DND-41 (cell line): ENCODE measurements at regions not wholly inside any gene's neighbourhood (a gene's known extent, or its start where the extent isn't known, plus 50 kb on each side); places are given as distances from the start of the nearest gene placed in this dataset.

ENCODE experiments used
- ATAC-seq: fragments of 200-7000 bp; cut with Tn5 transposase; 3 replicates; pipeline ENCODE4 v1.9.1; 2021; ENCODE audit warnings: low read depth; ENCODE audit not compliant: insufficient read depth
- DNase-seq: peaks from one replicate; pipeline ENCODE4 v3.0.0-alpha.2; 2020
- H2AFZ ChIP-seq: 2 replicates; pipeline ENCODE4 v1.6.0; 2012; ENCODE audit warnings: low read depth, low read length
- H3K27ac ChIP-seq: 2 replicates; pipeline ENCODE4 v1.5.1; 2012; ENCODE audit warnings: low read length, inconsistent platforms
- H3K27me3 ChIP-seq: fragments of 200-600 bp; sonication (generic); 2 replicates; pipeline ENCODE4 v1.6.0; 2012; ENCODE audit warnings: low read length, mild to moderate bottlenecking, inconsistent platforms; ENCODE audit not compliant: insufficient read depth, poor library complexity
- H3K36me3 ChIP-seq: 2 replicates; pipeline ENCODE4 v1.5.1; 2012; ENCODE audit warnings: low read length, inconsistent platforms; ENCODE audit not compliant: insufficient read depth
- H3K4me1 ChIP-seq: 2 replicates; pipeline ENCODE4 v1.5.1; 2012; ENCODE audit warnings: mild to moderate bottlenecking, low read length; ENCODE audit not compliant: insufficient read depth
- H3K4me2 ChIP-seq: 2 replicates; pipeline ENCODE4 v1.6.0; 2012; ENCODE audit warnings: mild to moderate bottlenecking, moderate library complexity, low read length, inconsistent platforms; ENCODE audit not compliant: insufficient read depth
- H3K4me3 ChIP-seq, 2 experiments: fragments of 200-600 bp in 1 of 2; shearing (Covaris generic) in 1 of 2; 2 replicates each; pipeline ENCODE4 v1.5.1; 2012 to 2016; ENCODE audit warnings: inconsistent platforms in 2 of 2, low read length in 2 of 2, mild to moderate bottlenecking in 2 of 2, low read depth in 1 of 2, moderate library complexity in 1 of 2
- H3K79me2 ChIP-seq: 2 replicates; pipeline ENCODE4 v1.6.0; 2012; ENCODE audit warnings: low read length, inconsistent platforms; ENCODE audit not compliant: insufficient read depth
- H3K9ac ChIP-seq: 2 replicates; pipeline ENCODE4 v1.6.0; 2012; ENCODE audit warnings: low read depth, mild to moderate bottlenecking, inconsistent platforms, low read length, moderate library complexity
- H3K9me3 ChIP-seq: 2 replicates; pipeline ENCODE4 v1.5.1; 2012; ENCODE audit warnings: low read length, moderate library complexity, mild to moderate bottlenecking, inconsistent platforms; ENCODE audit not compliant: insufficient read depth, severe bottlenecking
- H4K20me1 ChIP-seq: 2 replicates; pipeline ENCODE4 v1.6.0; 2012; ENCODE audit warnings: low read length; ENCODE audit not compliant: insufficient read depth
- EZH2 ChIP-seq: IDR thresholded peaks from 3 replicates; pipeline ENCODE4 v1.6.1; 2012; ENCODE audit warnings: borderline replicate concordance, low read depth, mild to moderate bottlenecking, moderate library complexity, low read length, inconsistent platforms; ENCODE audit not compliant: severe bottlenecking
- TF ChIP-seq, protein P1 (sequence below): IDR thresholded peaks from 2 replicates; pipeline ENCODE4 v1.5.1; 2012; ENCODE audit warnings: borderline replicate concordance, low read length, moderate library complexity, mild to moderate bottlenecking; ENCODE audit not compliant: poor library complexity, severe bottlenecking; ENCODE audit errors: extremely low read depth

DNA sequence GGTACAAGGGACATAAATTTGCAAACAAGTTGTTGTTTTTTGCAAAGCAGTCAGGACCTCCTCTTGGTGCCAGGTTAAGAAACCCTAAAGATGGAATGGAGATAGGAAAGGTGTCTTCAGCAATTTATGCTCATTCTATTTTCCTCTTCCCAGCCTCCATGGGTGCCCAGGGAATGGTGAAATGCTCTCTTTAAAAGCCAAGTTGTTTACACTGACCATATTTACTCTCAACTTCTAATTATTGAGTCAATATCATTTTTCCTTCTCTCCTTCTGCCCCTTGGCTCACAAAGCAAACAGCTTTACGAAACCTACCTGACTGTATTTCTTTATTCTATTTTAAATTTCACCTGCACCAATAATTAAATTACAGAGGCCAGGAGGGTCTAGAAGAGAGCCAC, 138.5 kb upstream of the IRX3 start:
- H3K4me3 ChIP-seq: no peak overlapping the region
- no peaks in the 10 kb centered on the region for H3K36me3 ChIP-seq
- no peaks in the 10 kb centered on the region for H3K79me2 ChIP-seq
- no peak for DNase-seq
- peaks cover 5% of the 10 kb centered on the region for H3K9me3 ChIP-seq
- no peaks in the 10 kb centered on the region for H3K27me3 ChIP-seq
- no peak for ATAC-seq
- H3K27ac ChIP-seq: no peak overlapping the region
- no peak overlapping the region for H3K9ac ChIP-seq
- H4K20me1 ChIP-seq: no peaks in the 10 kb centered on the region
- no peak overlapping the region for H3K4me2 ChIP-seq
- TF ChIP-seq EZH2: no peak
- TF ChIP-seq, protein P1, sequence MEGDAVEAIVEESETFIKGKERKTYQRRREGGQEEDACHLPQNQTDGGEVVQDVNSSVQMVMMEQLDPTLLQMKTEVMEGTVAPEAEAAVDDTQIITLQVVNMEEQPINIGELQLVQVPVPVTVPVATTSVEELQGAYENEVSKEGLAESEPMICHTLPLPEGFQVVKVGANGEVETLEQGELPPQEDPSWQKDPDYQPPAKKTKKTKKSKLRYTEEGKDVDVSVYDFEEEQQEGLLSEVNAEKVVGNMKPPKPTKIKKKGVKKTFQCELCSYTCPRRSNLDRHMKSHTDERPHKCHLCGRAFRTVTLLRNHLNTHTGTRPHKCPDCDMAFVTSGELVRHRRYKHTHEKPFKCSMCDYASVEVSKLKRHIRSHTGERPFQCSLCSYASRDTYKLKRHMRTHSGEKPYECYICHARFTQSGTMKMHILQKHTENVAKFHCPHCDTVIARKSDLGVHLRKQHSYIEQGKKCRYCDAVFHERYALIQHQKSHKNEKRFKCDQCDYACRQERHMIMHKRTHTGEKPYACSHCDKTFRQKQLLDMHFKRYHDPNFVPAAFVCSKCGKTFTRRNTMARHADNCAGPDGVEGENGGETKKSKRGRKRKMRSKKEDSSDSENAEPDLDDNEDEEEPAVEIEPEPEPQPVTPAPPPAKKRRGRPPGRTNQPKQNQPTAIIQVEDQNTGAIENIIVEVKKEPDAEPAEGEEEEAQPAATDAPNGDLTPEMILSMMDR: no peak
- no peak overlapping the region for H2AFZ ChIP-seq
- H3K4me1 ChIP-seq: no peaks in the 10 kb centered on the region

DNA sequence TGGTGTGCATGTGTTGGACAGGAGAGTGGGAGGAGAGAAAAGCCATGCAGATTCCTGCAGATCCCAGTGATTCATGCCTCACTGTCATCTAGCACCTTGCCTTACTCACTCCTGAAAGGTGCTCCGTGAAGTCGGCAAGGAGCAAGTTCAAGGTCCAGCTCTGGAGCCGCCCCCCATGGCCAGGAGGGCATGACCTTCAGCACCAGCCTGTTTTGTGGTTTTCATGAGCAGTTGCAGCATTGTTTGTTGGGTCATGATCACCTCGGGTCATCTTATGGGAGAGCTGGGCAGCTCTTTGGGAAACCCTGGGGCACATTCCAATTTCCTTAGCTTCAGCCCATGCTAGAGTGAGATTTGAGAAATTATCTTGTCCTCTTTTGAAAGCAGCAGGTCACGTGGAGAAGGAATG, 137.5 kb upstream of the IRX3 start:
- no peaks in the 10 kb centered on the region for H3K4me1 ChIP-seq
- H3K4me3 ChIP-seq: no peak overlapping the region
- no peak overlapping the region for H3K4me2 ChIP-seq
- no peaks in the 10 kb centered on the region for H3K27me3 ChIP-seq
- H4K20me1 ChIP-seq: no peaks in the 10 kb centered on the region
- no peaks in the 10 kb centered on the region for H3K79me2 ChIP-seq
- ATAC-seq: no peak
- DNase-seq: no peak
- H3K9ac ChIP-seq: no peak overlapping the region
- H3K9me3 ChIP-seq: no peaks in the 10 kb centered on the region
- no peak overlapping the region for H2AFZ ChIP-seq
- H3K36me3 ChIP-seq: no peaks in the 10 kb centered on the region
- H3K27ac ChIP-seq: no peak overlapping the region
- TF ChIP-seq, protein P1: no peak
- no peak for TF ChIP-seq EZH2

DNA sequence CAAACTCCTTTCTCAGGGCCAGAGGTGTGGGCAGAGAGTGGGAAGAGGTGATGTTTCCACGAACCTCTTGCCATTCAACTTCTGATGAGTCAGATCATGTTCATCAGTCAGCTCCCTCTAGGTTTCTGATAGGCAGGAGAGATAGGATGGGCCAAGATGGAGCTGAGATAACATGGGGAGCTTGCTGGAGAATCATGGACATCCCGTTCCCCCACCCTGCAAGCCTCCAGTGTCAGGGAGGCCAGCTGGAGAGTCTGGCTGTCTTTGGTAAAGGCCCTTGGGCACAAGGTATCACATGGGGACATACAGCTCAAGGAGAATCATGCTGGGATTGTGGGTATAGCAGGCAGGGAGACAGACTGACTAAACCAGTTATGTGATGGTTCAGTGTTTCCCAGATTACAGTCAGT, 136.0 kb upstream of the IRX3 start:
- H4K20me1 ChIP-seq: no peaks in the 10 kb centered on the region
- H3K4me1 ChIP-seq: no peaks in the 10 kb centered on the region
- H3K36me3 ChIP-seq: no peaks in the 10 kb centered on the region
- H3K79me2 ChIP-seq: no peaks in the 10 kb centered on the region
- TF ChIP-seq, protein P1: no peak
- TF ChIP-seq EZH2: no peak
- no peaks in the 10 kb centered on the region for H3K27me3 ChIP-seq
- no peak overlapping the region for H3K4me2 ChIP-seq
- H3K4me3 ChIP-seq: no peak overlapping the region
- no peak overlapping the region for H3K27ac ChIP-seq
- ATAC-seq (no peak), DNase-seq (no peak)
- no peaks in the 10 kb centered on the region for H3K9me3 ChIP-seq
- no peak overlapping the region for H3K9ac ChIP-seq
- no peak overlapping the region for H2AFZ ChIP-seq

DNA sequence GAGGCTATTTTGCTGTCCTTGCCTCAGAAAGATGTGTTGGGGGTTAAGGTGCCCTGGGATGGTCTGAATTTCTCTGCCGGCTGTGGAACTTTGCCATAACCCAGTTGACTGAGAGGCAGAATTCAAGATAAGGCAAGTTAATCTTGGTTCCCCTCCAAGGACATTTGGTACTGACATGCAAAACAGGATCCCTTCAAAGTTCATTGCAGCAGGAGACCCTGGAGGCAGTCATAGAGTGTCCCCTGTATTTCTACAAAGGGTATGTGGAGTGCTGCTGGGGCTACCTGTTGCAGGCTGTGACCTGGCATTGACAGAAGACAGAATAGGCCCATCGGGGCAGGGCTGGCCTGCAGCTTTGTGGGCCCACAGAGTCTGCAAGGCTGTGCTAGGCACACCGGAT, 135.6 kb upstream of the IRX3 start:
- TF ChIP-seq, protein P1: no peak
- no peak for TF ChIP-seq EZH2
- Histone ChIP-seq H3K4me3 (no peak overlapping the region), H3K27me3 (no peaks in the 10 kb centered on the region), H3K36me3 (no peaks in the 10 kb centered on the region), H3K9ac (no peak overlapping the region), H3K4me2 (no peak overlapping the region), H2AFZ (no peak overlapping the region), H3K4me1 (no peaks in the 10 kb centered on the region), H4K20me1 (no peaks in the 10 kb centered on the region), H3K79me2 (no peaks in the 10 kb centered on the region), H3K9me3 (no peaks in the 10 kb centered on the region), H3K27ac (no peak overlapping the region)
- ATAC-seq: no peak
- DNase-seq: no peak
